PC-3 (cell line): ENCODE measurements at regions not wholly inside any gene's neighbourhood (a gene's known extent, or its start where the extent isn't known, plus 50 kb on each side); places are given as distances from the start of the nearest gene placed in this dataset.

ENCODE experiments used
- EZH2 ChIP-seq: fragments of 300-600 bp; sonication (generic); IDR thresholded peaks from one replicate; pipeline ENCODE4 v1.6.1; 2017; ENCODE audit warnings: antibody characterized with exemption, mild to moderate bottlenecking, low read length; ENCODE audit not compliant: unreplicated experiment
- EZH2phosphoT487 ChIP-seq: fragments of 300-600 bp; sonication (generic); IDR thresholded peaks from 2 replicates; pipeline ENCODE4 v1.6.1; 2018; ENCODE audit warnings: mild to moderate bottlenecking, antibody characterized with exemption, low read length, borderline replicate concordance
- TF ChIP-seq, protein P1 (sequence below): fragments of 300-600 bp; sonication (generic); conservative IDR thresholded peaks from 2 replicates; pipeline ENCODE4 v1.5.1; 2017; ENCODE audit warnings: antibody characterized with exemption, low read depth, mild to moderate bottlenecking, low read length

DNA sequence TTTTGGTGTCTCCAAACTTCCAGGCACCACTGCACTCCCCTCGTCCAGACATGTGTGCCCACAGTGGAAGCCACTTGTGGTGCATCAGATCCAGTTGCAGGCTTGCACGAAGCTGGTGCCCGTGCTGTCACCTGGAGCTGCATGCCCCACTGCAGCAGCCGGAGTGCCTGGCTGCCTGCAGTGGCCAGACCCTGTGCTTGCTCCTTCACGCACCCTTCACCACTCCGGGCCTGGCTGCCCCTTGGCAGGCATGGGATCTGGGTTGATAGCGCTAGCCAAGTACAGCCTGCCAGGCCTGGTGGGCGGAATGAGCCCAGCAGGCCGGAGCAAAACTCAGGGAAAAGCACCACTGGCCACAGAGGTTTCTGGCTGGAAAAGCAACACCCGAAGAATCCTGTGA, 50.2 kb upstream of the SHISA3 start:
- TF ChIP-seq, protein P1, sequence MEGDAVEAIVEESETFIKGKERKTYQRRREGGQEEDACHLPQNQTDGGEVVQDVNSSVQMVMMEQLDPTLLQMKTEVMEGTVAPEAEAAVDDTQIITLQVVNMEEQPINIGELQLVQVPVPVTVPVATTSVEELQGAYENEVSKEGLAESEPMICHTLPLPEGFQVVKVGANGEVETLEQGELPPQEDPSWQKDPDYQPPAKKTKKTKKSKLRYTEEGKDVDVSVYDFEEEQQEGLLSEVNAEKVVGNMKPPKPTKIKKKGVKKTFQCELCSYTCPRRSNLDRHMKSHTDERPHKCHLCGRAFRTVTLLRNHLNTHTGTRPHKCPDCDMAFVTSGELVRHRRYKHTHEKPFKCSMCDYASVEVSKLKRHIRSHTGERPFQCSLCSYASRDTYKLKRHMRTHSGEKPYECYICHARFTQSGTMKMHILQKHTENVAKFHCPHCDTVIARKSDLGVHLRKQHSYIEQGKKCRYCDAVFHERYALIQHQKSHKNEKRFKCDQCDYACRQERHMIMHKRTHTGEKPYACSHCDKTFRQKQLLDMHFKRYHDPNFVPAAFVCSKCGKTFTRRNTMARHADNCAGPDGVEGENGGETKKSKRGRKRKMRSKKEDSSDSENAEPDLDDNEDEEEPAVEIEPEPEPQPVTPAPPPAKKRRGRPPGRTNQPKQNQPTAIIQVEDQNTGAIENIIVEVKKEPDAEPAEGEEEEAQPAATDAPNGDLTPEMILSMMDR: no peak
- TF ChIP-seq EZH2 (no peak), EZH2phosphoT487 (no peak)
